ENCODE measurements at regions not wholly inside any gene's neighbourhood (a gene's known extent, or its start where the extent isn't known, plus 50 kb on each side); places are given as distances from the start of the nearest gene placed in this dataset.

DNA sequence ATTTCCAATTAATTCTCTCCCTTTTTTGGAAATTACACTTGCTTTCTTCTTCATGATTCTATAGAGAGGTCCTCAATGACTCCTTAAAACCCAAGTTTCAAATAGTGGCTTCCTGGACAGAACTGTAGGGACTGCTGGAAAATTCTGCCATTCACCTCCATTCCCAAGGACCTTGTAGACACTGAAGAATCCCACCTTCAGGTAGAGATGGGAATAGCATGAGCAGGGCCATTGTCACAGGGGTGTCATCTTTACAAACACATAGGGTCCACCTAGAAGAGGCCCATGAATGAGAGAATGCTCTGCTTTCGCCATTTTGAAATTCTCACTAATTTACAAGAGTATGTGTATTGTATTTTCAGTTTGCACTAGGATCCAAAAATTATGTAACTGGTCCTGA, 701.7 kb upstream of the CELF2 start:
- no peak for DNase-seq

DNA sequence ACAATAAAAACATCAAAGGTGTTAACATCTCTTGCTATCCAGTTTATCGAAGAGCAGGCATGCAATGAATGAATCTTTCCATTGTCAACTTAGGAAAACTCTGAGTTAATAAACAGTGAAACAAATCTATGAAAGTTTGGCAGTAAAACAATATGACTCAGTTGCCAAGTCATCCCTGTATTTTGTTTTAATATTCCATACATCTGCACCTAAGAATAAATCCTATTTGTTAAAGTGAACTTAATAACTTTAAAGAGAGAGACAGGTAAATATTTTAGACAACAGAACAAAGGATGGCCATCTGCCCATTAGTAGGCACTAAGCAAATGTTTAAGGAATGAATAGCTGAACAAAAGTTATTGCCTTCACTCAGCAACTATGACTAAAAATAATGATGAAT, 700.5 kb upstream of the CELF2 start:
- no peak for DNase-seq

DNA sequence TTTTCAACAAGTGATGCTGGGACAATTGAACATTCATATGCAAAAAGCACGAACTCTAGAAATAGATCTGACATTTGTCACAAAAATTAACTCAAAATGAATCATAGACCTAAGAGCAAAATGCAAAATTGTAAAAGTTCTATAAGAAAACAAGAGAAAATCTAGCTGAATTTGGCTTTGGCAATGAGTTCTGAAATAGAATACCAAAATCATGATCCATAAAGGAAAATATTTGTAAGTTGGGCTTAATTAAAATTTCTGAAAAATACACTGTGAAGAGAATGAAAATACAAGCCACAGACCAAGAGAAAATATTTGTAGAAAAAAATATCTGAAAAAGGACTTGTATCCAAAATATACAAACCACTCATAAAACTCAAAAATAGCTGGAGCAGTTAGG, 698.8 kb upstream of the CELF2 start:
- DNase-seq: no peak

DNA sequence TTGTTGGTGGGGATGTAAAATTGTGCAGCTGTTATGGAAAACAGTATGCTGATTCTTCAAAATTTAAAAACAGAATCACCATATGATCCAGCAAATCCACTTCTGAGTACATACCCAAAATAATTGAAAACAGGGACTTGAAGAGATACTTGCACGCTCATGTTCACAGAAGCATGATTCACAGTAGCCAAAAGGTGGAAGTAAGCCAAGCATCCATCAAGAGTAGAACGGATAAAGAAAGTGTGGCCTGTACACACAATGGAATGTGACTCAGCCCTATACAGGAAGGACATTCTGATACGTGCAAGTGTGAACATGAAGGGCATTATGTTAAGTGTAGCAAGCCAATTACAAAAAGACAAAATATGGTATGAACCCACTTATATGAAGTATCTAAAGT, 696.7 kb upstream of the CELF2 start:
- DNase-seq: no peak

DNA sequence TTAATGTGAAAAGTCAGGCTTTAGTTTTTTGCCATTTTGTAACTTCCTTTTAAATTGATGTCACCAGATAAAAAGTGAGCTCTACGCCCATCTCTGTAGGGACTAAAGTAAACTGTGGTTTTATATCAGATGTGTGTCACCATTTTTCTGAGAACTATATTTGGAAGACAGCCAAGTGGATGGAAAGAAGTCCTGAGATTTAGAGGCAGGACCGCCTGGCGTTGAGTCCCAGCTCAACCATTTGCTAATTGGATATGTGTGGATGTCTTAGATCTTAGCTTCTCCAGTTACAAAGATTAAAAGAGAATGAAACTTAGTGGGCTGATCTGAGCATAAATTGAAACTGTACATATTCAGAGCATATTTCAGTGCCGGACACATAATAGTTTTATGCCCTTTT, 691.6 kb upstream of the CELF2 start:
- no peak for DNase-seq

DNA sequence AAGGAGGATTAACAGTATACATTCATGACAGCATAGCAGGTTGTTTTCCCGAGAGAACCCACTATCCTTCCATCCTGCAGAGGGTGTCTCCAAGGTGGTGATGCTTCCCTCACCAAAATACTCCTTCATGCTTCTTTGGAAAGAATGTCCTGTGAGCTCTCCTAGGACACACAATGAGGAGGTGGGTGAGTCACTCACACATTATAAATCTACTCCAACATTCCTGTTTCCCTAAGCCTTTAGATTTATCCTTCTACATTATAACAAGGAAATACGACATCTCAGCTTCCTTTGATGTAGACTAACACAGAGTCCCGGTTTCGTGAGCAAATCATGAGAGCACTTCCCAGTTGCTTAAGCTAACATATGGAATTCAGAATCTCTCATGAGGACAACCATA, 689.7 kb upstream of the CELF2 start:
- DNase-seq: no peak

DNA sequence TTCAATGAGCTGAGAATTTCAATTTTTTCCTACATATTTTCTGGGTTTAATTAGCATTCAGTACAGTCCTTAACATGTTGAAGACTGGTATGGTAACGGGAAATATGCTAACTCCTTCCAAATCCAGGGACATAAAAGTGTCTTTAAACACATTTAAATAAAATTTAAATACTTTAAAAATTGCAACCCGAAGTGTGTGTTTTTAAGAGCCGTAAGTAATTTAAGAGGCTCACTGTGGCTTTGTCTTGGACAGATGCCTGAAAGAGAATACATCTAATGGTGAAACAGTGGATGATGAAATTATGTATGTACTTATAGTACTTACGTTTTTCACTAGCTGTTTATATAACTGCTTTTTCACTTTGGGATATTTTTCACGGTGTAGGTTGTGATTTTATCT, 687.3 kb upstream of the CELF2 start:
- no peak for DNase-seq

DNA sequence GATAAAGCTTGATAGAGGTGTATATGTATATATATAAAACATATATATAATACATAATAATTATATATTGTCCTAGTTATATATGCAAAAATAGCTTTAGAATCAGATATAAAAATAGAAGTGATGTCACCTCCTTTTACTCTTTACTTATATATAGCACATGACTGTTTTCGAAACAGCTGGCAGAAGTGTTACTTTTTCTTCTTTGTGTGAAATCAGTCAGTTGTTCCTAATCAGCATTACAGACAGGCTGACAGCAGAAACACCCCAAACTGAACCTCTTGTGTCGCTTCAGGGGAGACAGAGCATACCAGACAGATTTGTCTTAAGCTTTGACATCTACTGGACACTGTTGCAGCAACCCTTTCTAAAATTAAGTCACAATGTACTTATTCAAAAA, 684.9 kb upstream of the CELF2 start:
- DNase-seq: no peak

DNA sequence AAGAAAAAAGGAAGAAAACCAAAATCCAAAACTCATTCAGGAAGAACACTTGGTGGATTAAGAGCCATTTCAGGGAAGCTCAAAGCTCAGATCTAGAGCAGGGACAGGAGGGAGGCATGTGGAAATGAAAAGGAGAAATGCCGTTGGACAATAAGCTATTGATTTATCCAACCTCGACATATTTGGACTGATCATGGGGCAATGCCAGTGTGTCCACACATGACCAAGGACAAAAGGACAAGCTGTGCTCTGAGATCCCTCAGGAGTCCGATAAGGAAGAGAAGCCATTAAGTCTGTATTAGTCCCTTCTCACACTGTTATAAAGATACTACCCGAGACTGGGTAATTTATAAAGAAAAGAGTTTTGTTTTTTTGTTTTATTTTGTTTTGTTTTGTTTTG, 684.0 kb upstream of the CELF2 start:
- no peak for DNase-seq

DNA sequence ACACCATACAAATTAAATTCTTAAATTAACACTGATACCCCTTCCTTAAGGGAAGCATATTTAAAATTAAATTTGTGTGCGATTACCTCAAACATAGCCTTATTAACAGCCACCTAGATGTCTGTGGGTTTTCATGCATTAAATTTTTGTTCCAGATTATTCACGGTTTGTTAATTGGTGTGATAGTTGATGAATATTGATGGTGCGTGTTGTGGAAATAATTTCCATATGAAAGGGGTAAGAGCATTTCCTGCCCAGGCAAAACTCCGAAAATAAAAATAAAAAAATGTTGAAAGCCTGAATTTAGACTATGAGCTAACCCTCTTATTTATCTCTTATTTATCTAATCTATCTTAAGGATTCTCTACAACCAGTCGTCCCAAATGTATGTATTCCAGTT, 679.3 kb upstream of the CELF2 start:
- DNase-seq: no peak

DNA sequence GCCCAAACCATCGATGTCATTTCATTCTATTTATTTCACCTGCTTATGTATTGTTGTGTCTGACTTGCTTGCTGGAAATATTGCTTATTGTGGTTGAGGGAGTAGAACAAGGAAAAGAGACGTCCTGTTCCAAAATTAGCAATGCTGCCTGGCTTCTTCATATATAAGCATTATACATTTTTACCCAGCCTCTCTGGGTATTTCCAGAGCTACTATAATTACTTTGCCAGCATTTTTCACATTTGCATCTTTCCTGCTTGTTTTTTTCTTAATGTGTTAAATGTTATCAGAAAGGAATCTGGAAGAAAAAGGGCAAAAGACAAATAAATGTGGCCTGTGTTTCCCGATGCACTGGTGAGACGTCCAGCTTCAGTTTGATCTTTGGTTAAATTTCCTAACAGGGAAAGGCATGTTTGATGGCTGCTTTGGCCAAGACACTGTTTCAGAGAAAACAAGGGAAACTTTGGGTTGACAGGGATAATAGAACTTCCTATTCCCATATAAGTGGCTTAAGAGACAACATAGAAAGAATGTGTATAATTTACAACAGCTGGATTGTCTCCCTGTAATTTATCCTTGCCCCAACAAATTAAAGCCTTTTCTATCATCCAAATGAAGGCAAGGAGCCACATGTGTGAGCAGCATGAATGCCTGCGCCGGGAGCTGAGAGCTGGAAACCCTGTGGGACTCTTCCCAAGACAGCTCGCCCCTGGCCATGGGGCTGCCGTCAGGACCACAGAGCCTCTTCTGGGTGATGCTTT, 671.1 kb upstream of the CELF2 start:
- no peak for DNase-seq

DNA sequence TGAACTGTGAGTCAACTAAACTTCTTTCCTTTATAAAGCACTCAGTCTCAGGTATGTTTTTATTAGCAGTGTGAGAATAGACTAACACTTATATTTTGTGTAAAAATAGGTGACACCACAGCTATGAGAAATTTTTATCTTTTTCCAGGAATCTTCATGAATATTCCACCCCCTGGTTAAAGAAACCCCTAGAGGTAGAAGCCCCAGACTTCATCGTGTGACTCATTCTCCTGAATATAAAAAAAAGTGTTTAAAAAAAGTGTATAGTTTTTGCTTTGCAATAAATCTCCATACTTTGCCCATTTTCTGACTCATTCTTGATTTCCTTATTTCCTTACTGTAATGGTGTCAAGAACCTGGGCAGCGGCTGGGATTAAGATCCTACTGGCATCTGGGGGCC, 667.6 kb upstream of the CELF2 start:
- no peak for DNase-seq

DNA sequence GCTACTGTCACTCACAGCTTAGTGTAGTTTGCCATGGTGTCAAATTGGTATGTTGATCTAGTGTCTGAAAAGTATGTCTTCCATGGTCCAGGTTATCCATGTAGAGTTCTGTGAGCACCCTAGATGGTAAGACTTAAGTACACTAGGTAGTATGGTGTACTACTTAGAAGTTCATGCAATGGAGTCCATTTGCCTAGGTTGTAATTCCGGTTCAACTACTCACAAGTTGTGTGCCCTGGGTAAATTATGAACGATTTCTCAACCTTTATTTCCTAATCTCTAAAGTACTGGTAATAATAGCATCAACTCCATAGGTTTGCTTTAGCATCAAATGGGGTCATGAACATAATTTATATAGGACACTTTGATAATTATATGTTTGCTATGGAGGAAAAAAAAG, 666.2 kb upstream of the CELF2 start:
- no peak for DNase-seq

DNA sequence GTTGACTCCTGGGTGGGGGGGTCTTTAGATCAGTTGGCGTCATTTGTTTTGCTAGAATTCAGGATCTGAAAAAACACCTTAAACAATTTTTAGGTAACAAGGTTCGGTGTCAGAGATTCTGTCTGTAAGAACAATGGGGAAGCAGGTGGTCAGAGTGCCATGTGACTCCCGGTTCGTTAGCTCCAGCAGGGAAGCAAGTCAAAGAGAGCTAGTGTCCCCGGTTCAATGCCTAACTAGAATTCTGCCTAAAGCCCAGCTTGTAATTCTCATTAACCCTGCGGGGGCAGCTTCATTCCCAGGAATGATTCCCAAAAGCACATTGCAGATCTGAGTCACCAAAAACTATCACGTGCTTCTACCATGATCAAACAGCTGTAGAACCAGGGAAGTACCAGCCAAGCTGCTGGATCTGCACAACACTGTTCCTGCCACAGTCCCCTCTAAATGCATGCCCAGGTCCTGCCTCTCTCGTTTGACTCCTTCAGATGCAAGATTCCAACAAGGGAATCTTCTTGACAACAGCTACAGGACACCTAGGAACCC, 664.3 kb upstream of the CELF2 start:
- DNase-seq: no peak

DNA sequence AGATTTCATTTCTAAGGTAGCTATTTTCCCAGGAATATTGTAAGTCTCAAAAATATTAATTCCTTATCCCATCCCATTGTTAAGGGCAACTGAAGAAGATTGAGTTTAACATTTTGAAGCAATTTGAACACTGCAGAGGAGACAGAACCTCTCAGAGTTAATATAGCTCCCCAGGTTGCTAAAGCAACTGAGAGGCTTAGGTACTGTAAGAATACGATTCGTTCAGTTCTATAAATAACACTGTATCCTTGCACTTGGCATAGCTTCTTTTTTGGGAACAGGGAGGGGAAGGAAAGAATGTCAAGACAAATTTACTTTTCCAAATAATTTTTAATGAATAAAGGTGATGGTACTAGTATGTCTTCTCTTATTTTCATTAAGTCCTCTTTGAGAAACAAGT, 658.4 kb upstream of the CELF2 start:
- DNase-seq: no peak

DNA sequence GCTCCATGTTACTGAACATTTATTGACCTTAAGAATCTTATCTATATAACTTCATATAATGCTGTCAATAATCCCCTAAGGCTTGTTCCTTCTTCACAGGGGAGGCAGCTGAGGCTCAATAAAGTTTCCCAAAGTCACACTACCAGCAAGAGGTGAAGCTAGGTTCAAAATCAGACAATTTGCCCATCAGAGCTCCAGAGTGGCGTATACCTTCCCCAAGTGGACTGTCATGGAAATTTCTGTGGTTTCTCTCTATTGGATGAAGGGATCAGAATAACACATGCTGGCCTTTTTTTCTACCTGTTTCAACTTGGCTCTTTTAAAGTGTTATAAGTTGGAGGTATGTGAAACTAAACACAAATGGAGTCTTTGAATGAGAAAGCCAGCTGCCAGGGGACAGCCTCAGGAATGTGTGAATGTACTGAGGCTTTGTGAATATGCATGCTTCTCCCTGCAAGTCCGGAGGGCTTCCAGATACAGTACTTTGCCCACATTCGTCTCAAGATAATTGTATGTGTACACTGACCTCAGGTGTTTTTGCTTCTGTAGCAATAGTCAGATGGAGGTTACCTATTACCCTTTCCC, 656.3 kb upstream of the CELF2 start:
- DNase-seq: no peak

DNA sequence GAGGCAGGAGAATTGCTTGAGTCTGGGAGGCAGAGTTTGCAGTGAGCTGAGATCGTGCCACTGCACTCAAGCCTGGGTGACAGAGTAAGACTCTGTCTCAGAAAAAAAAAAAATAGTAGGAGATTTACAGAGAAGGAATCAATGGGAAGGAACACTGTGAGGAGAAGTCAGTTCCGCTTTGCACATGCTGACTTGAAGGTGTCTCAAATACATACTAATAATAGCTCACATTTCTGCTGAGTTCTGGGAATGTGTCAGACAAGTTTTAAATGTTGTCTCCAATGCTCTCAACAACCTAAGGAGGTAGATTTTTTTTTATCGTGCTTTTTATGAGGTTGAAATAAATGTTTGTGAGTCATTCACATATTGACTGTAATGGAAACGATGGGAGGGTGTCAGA, 654.9 kb upstream of the CELF2 start:
- no peak for DNase-seq

DNA sequence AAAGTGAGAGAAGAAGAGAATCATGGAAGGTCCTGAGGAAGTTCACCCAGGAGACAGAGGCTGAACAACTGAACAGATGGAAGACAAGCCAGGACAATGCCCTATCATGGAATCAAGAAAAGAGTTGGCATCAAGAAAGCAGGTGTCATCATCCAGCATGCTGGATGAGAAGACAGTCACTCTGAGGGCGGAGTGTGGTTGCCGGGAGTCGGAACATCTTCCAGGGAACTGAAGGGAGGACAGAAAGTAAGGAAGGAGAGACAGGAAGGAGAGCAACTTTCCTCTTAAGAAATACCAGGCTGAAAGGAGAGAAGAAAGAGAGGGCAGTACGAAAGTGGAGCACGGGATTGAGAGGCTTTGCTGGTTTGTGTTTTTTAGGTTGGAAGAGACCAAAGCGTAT, 654.5 kb upstream of the CELF2 start:
- DNase-seq: no peak

DNA sequence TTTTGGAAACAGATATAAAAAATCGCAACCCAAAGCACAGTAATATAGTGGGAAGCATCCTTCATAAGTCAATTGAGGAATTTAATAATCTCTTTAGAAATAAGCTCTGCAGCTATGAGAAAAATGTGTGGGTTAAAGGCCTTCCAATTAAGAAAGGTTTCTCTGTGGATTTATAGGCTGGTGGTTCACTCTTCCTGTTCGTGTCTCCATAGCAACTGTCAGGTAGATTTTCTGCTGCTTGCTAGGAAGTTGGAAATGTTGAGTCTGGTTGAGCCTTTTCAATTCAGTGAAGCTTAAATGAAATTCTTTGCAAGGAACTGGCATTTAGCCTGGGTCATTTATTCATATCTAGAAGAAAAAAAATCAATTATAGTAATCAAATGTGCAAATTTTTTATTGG, 652.8 kb upstream of the CELF2 start:
- no peak for DNase-seq

DNA sequence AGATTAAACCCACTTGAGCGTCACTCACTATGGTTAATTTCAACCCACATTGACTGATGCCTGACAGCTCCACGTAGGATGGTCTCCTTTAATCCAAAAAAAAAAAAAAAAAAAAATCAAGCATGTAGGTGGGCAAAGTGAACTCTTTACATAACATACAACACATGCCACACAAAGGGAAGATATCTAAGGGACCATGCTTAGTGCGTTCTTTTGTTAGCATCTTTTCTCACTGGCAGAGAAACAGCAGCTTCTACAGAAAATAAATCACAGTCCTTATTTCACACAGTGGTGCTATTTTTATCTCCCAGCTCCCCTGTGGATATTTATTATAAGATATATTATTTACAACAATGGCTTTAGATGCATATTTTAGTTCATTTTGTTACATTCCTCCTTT, 652.0 kb upstream of the CELF2 start:
- DNase-seq: no peak

DNA sequence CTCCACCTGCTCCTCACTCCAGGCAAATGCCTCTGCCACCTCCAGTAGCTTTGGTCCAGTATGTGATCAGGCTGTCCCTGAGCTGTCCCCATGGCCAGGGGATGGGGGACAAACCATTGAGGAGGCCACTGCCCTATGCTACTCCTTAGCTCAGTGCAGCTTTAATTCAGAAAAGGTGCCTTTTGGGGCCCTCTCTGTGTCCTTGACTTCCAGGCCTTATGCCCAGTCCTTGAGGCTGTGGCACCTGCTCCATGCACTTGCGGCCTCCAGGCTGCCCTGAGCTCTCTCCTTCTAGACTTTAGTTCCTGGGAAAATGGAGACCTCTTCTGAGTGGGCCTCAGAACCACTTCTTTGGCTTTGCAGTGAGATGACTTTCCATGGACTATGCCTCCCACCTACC, 650.8 kb upstream of the CELF2 start:
- no peak for DNase-seq

DNA sequence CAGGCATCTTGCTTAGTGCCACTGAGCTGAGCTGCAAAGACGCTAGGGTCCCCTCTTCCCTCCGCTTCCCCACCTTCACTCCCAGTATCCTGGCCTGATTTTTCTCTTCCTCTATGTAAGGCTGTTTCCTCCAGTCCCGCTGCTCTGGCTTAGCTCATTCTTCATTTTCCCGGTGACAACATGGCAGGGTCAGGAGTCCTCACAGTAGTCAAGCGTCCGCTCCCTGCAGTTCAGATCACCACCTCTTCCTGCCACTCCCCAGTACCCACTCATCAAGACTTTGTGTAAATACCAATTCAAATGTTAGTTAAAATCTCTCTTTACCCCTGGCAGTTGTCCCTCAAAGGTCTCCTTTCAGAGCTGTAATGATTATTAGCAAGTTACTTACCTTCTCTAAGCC, 650.4 kb upstream of the CELF2 start:
- no peak for DNase-seq

DNA sequence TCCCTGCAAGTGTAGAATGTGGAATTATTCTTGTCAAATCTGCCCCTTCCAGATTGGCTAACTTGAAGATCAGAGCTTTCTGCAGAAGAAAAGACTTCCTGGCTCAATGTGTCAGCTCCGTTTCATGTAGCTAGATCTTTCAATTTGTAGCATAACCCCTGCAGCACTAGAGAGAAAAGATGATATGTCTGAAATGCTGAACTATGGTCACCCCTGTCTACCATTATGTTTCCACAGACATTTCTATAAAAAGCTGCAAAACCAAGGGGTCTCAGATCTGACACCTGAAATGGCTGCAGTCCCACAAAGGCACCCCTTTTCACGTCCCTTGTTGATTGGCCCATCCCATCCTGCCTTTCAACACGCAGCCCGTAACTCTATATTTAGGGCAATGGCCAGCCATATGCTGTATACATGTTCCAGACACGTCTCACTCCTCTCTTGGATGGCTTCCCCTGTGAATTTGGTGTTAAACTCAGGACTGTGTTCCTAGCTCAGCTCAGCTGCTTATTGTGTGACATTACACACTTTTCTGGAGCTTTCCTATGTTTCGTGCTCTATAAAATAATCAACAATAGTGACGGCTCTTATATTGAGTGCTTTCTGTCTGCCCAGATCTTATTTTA, 648.6 kb upstream of the CELF2 start:
- no peak for DNase-seq

DNA sequence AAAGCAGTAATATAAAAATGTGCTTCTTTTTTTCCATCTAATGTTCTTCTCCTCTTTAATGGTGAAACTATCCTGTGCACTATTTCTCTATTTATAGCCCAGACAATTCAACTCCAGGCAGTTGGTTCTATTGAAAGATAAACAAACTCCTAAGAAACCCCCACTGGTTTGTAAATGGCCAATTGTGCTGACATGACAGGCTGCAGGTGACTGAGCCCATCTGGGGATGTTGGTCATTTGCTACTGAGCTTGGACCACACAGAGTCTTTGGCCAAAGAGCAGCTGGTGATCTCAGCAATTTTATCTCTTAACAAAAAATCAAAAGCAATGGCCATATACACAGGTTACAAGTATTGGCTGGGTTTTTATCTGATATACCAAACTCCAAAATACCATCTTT, 631.8 kb upstream of the CELF2 start:
- DNase-seq: no peak

DNA sequence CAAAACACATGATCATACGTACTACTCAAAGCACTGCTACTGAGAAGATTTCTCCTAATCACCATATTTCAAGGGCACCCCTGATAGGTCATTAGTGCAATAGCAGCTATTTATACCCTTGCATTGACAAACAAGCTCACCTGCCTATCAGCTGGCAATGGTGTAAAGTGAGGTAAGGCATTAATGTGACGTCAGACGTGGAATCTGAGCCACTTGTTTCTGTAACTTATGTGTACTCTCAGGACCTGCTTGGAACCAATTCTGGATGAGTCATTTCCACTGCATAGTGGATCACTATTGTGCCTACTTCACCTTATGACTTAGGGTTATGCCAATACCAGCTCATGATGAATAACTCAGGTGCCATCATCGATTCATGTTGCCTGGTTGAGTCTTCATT, 628.5 kb upstream of the CELF2 start:
- no peak for DNase-seq
